Keratinocyte (primary cell): ENCODE measurements at regions not wholly inside any gene's neighbourhood (a gene's known extent, or its start where the extent isn't known, plus 50 kb on each side); places are given as distances from the start of the nearest gene placed in this dataset.

Experiments used
- CTCF ChIP-seq, 3 experiments: IDR thresholded peaks in 1 of 3; conservative IDR thresholded peaks in 1 of 3; optimal IDR thresholded peaks in 1 of 3; 2 replicates in 2 of 3; 3 replicates in 1 of 3; pipeline versions ENCODE3 to v1.5.1; 2011; ENCODE audit warnings: low read length in 3 of 3, mild to moderate bottlenecking in 3 of 3, moderate library complexity in 2 of 3, control low read depth in 1 of 3, inconsistent platforms in 1 of 3; ENCODE audit not compliant: insufficient read depth in 2 of 3; ENCODE audit errors: extremely low read depth in 1 of 3
- EZH2 ChIP-seq: IDR thresholded peaks from one replicate; pipeline ENCODE4 v1.6.1; 2012; ENCODE audit warnings: inconsistent platforms, mild to moderate bottlenecking, low read length, moderate library complexity

GRCh38 chr5:13567819-13568218, 376.7 kb downstream of the DNAH5 start:
- TF ChIP-seq CTCF (optimal IDR thresholded peaks at IDR 0.05 in 1 of 3, IDR thresholded peaks at IDR 0.05 in 1 of 3, conservative IDR thresholded peaks at IDR 0.05 in 1 of 3; ENCODE audit: extremely low read depth in 1 of 3, insufficient read depth in 2 of 3, low read length in 3 of 3) (no peak), EZH2 (no peak)
